GM23338 (cell line): ENCODE measurements at regions not wholly inside any gene's neighbourhood (a gene's known extent, or its start where the extent isn't known, plus 50 kb on each side); places are given as distances from the start of the nearest gene placed in this dataset.

Source experiments
- ATAC-seq: fragments of 200-7000 bp; cut with Tn5 transposase; 3 replicates; pipeline ENCODE4 v1.9.1; 2020
- DNase-seq: peaks from one replicate; pipeline ENCODE4 v3.0.0-alpha.2; 2015; ENCODE audit warnings: low spot score
- H2AFZ ChIP-seq: fragments of 200-600 bp; sonication (generic); 2 replicates; pipeline ENCODE4 v1.8.0; 2016; ENCODE audit warnings: antibody characterized with exemption, mild to moderate bottlenecking, moderate library complexity
- H3F3A ChIP-seq: fragments of 200-600 bp; sonication (generic); replicated peaks from 2 replicates; pipeline ENCODE4 v1.8.0; 2017; ENCODE audit warnings: antibody characterized with exemption, mixed run types, low read depth
- H3K27ac ChIP-seq: fragments of 200-600 bp; sonication (generic); 2 replicates; pipeline ENCODE4 v1.6.1; 2016; ENCODE audit warnings: low read depth
- H3K27me3 ChIP-seq: fragments of 200-600 bp; sonication (generic); 2 replicates; pipeline ENCODE4 v1.8.0; 2016; ENCODE audit warnings: mild to moderate bottlenecking, mixed run types, moderate library complexity; ENCODE audit not compliant: insufficient read depth
- H3K36me3 ChIP-seq: fragments of 200-600 bp; sonication (generic); 2 replicates; pipeline ENCODE4 v1.8.0; 2016; ENCODE audit warnings: mild to moderate bottlenecking; ENCODE audit not compliant: insufficient read depth
- H3K4me1 ChIP-seq: fragments of 200-600 bp; sonication (generic); 2 replicates; pipeline ENCODE4 v1.8.0; 2016; ENCODE audit warnings: mild to moderate bottlenecking, moderate library complexity; ENCODE audit not compliant: insufficient read depth
- H3K4me2 ChIP-seq: fragments of 200-600 bp; sonication (generic); 2 replicates; pipeline ENCODE4 v1.7.1; 2017; ENCODE audit warnings: mixed run types
- H3K4me3 ChIP-seq: fragments of 200-600 bp; sonication (generic); 2 replicates; pipeline ENCODE4 v1.6.1; 2016; ENCODE audit warnings: mixed run types
- H3K79me2 ChIP-seq: fragments of 200-600 bp; sonication (generic); replicated peaks from 2 replicates; pipeline ENCODE4 v1.8.0; 2017; ENCODE audit warnings: mild to moderate bottlenecking; ENCODE audit not compliant: insufficient read depth
- H3K9me2 ChIP-seq: fragments of 200-600 bp; sonication (generic); 2 replicates; pipeline ENCODE4 v1.8.0; 2017; ENCODE audit not compliant: insufficient read depth
- H4K20me1 ChIP-seq: fragments of 200-600 bp; sonication (generic); replicated peaks from 2 replicates; pipeline ENCODE4 v1.8.0; 2017; ENCODE audit warnings: mild to moderate bottlenecking; ENCODE audit not compliant: insufficient read depth
- H3K27ac Mint-ChIP-seq: 2 replicates; pipeline ENCODE4 v1.8.0; 2020; ENCODE audit warnings: inconsistent platforms, mild to moderate bottlenecking, moderate library complexity, mixed read lengths
- H3K27me3 Mint-ChIP-seq: 3 replicates; pipeline ENCODE4 v1.8.0; 2022; ENCODE audit warnings: low read depth, mild to moderate bottlenecking, moderate library complexity, mixed read lengths, inconsistent platforms; ENCODE audit not compliant: insufficient read depth, poor library complexity
- H3K36me3 Mint-ChIP-seq: 3 replicates; pipeline ENCODE4 v1.8.0; 2021; ENCODE audit warnings: low read depth, mild to moderate bottlenecking, inconsistent platforms, moderate library complexity, mixed read lengths
- H3K4me1 Mint-ChIP-seq: 3 replicates; pipeline ENCODE4 v1.8.0; 2020; ENCODE audit warnings: mild to moderate bottlenecking, inconsistent platforms, mixed read lengths
- H3K4me3 Mint-ChIP-seq: 3 replicates; pipeline ENCODE4 v1.8.0; 2021; ENCODE audit warnings: moderate library complexity, mild to moderate bottlenecking, inconsistent platforms, mixed read lengths
- H3K9me3 Mint-ChIP-seq: 3 replicates; pipeline ENCODE4 v1.8.0; 2020; ENCODE audit warnings: moderate library complexity, mild to moderate bottlenecking, inconsistent platforms, mixed read lengths
- CREB1 ChIP-seq: fragments of 250-450 bp; sonication (Bioruptor Pico); IDR thresholded peaks from 2 replicates; pipeline ENCODE4 v1.5.0; 2020; ENCODE audit warnings: low read depth, mild to moderate bottlenecking, moderate library complexity
- EZH2 ChIP-seq: fragments of 200-600 bp; sonication (generic); IDR thresholded peaks from one replicate; pipeline ENCODE4 v1.8.0; 2017; ENCODE audit warnings: antibody characterized with exemption, mild to moderate bottlenecking, low read depth; ENCODE audit not compliant: unreplicated experiment
- JUNB ChIP-seq: IDR thresholded peaks from one replicate; pipeline ENCODE4 v1.6.1; 2016; ENCODE audit warnings: antibody characterized with exemption; ENCODE audit not compliant: unreplicated experiment
- NANOG ChIP-seq: IDR thresholded peaks from 2 replicates; pipeline ENCODE4 v1.6.1; 2016; ENCODE audit warnings: antibody characterized with exemption, borderline replicate concordance
- POLR2AphosphoS5 ChIP-seq: IDR thresholded peaks from 2 replicates; pipeline ENCODE4 v1.6.1; 2016; ENCODE audit warnings: antibody characterized with exemption, low read depth
- STAT1 ChIP-seq: IDR thresholded peaks from one replicate; pipeline ENCODE4 v1.6.1; 2016; ENCODE audit warnings: antibody characterized with exemption; ENCODE audit not compliant: unreplicated experiment
- ZNF114 ChIP-seq: fragments of 250-450 bp; sonication (Bioruptor Pico); IDR thresholded peaks from 2 replicates; pipeline ENCODE4 v1.5.0; 2020; ENCODE audit warnings: mild to moderate bottlenecking, moderate library complexity
- ZNF331 ChIP-seq: fragments of 250-450 bp; sonication (Bioruptor Pico); IDR thresholded peaks from 2 replicates; pipeline ENCODE4 v1.5.0; 2020; ENCODE audit warnings: low read depth, mild to moderate bottlenecking, moderate library complexity
- TF ChIP-seq, protein P1 (sequence below): IDR thresholded peaks from 2 replicates; pipeline ENCODE4 v1.6.1; 2016; ENCODE audit warnings: antibody characterized with exemption
- TF ChIP-seq, protein P2 (sequence below), 2 experiments: fragments of 200-600 bp in 1 of 2; sonication (generic) in 1 of 2; conservative IDR thresholded peaks; 2 replicates each; pipeline versions ENCODE4 v1.5.1 to v1.6.1; 2016 to 2017; ENCODE audit warnings: antibody characterized with exemption in 2 of 2, low read depth in 2 of 2, mild to moderate bottlenecking in 2 of 2, moderate library complexity in 1 of 2
- TF ChIP-seq, protein P3 (sequence below): IDR thresholded peaks from one replicate; pipeline ENCODE4 v1.6.1; 2018; ENCODE audit warnings: antibody characterized with exemption; ENCODE audit not compliant: unreplicated experiment

DNA sequence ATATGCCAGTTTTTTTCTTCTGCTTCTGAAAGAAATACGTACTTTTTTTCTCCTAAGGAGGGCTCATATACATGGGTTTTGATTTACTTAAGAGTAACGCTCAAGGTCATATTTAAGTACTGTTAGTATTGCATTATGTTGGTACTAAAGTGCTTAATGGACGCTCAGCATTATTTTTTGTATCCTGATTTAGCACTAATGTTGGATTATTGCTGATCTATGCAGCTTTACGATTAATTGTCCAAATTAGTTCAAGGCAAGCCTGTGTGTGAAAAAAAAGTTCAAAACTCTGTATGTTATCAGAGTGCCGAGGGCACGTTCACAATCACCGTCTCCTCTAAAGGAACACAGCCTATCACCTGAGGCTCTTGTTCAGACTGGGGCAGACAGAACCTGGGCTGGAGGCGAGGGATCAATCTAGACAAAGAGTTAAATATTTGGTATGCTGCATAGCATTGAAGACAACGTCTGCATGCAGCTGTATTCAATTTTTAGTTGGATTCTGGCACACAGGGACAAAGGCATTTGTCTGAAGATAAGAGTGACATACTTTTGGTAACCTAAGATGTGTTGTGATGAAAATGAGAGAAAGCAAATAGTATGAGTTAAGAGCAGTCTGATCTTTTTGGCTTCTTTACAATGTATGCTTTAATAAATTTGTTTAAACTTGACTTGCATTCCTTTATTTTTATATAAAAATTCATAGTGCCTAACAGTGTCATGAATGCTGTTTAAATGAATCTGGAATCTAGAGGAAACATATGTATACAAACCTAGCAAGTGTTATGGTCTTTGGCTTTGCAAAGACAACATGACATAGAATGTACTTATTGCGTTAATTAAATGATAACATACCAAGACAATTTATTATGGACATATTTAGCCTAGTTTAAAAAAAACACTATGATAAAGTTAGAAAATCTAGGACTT lies 341.2 kb downstream of the SAMD5 start:
- no peak overlapping the region for H3K27ac Mint-ChIP-seq
- H3K4me1 Mint-ChIP-seq = peaks cover 4% of the 10 kb centered on the region; the same call in 1 of the 3 replicates
- Histone ChIP-seq H3K27ac (no peak overlapping the region), H4K20me1 (no peaks in the 10 kb centered on the region), H2AFZ (no peak overlapping the region), H3K4me1 (no peaks in the 10 kb centered on the region), H3K4me2 (no peak overlapping the region), H3K9me2 (no peaks in the 10 kb centered on the region; the same call in 1 of the 2 replicates), H3F3A (no peaks in the 10 kb centered on the region), H3K4me3 (no peak overlapping the region), H3K36me3 (no peaks in the 10 kb centered on the region), H3K27me3 (no peaks in the 10 kb centered on the region), H3K79me2 (no peaks in the 10 kb centered on the region)
- no peaks in the 10 kb centered on the region for H3K9me3 Mint-ChIP-seq
- ATAC-seq (no peak), DNase-seq (no peak)
- H3K36me3 Mint-ChIP-seq = no peaks in the 10 kb centered on the region
- no peaks in the 10 kb centered on the region for H3K27me3 Mint-ChIP-seq
- no peak overlapping the region for H3K4me3 Mint-ChIP-seq
- TF ChIP-seq CREB1 (no peak), POLR2AphosphoS5 (no peak), JUNB (no peak), ZNF114 (no peak)
- TF ChIP-seq, protein P1, sequence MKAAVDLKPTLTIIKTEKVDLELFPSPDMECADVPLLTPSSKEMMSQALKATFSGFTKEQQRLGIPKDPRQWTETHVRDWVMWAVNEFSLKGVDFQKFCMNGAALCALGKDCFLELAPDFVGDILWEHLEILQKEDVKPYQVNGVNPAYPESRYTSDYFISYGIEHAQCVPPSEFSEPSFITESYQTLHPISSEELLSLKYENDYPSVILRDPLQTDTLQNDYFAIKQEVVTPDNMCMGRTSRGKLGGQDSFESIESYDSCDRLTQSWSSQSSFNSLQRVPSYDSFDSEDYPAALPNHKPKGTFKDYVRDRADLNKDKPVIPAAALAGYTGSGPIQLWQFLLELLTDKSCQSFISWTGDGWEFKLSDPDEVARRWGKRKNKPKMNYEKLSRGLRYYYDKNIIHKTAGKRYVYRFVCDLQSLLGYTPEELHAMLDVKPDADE = no peak

DNA sequence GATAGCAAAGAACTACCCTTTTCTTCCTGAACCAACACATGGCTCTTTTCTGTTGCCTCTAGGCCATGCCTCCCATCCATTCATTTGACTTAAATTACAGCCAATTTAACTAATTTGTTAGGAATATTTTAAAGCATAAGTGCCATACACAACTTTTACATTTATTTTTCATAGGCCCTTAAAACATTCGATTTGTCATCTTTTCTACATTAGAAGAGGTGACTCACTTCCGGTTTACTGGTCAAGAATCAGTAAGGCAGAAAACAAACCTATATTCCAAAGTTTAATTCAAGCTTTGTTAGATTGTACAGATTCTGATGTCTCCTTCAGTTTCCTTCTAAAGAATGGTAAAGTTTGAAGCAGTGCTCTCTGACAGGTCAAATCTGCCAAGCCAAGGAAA lies 344.3 kb downstream of the SAMD5 start:
- H3K36me3 Mint-ChIP-seq = no peaks in the 10 kb centered on the region
- ATAC-seq (no peak), DNase-seq (no peak)
- no peaks in the 10 kb centered on the region for H3K4me1 ChIP-seq
- no peak overlapping the region for H3K4me3 ChIP-seq
- H3K27ac Mint-ChIP-seq = peak overlapping the region; percentile 84; the same call in 1 of the 2 replicates
- no peak overlapping the region for H3K4me2 ChIP-seq
- no peaks in the 10 kb centered on the region for H3K9me3 Mint-ChIP-seq
- H2AFZ ChIP-seq = 0 out of 2 replicates have a peak overlapping the region, but pooled peaks have one; percentile 49
- H3K27me3 Mint-ChIP-seq = no peaks in the 10 kb centered on the region
- no peaks in the 10 kb centered on the region for H3K9me2 ChIP-seq
- no peaks in the 10 kb centered on the region for H3K79me2 ChIP-seq
- H3K36me3 ChIP-seq = no peaks in the 10 kb centered on the region
- TF ChIP-seq EZH2 = no peak
- peaks cover 4% of the 10 kb centered on the region; the same call in 1 of the 3 replicates for H3K4me1 Mint-ChIP-seq
- no peak overlapping the region for H3K4me3 Mint-ChIP-seq
- no peaks in the 10 kb centered on the region for H4K20me1 ChIP-seq
- H3K27ac ChIP-seq = no peak overlapping the region
- H3F3A ChIP-seq = no peaks in the 10 kb centered on the region
- no peaks in the 10 kb centered on the region for H3K27me3 ChIP-seq

DNA sequence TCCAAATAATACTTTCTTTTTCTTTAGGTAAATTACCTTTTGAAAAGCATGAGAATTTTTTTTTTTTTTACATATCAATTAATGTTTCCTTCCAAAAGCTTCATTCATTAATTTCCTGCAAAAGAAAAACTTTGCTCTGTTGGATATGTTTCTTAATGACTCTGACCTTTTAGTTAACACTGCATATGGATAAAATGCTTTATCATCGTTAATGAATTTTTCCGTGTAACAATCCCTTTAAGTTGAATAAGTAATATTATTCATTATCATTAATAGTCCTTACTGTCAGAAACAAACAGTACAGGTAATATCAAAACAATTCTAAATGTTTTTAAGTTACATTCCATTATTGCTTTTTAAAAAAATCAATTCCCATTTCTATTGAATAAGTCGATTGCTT lies 345.1 kb downstream of the SAMD5 start:
- Histone ChIP-seq H2AFZ (no peak overlapping the region), H3F3A (no peaks in the 10 kb centered on the region), H3K4me3 (no peak overlapping the region), H3K9me2 (no peaks in the 10 kb centered on the region), H4K20me1 (no peaks in the 10 kb centered on the region), H3K4me2 (no peak overlapping the region), H3K27ac (no peak overlapping the region), H3K36me3 (no peaks in the 10 kb centered on the region), H3K4me1 (no peaks in the 10 kb centered on the region), H3K27me3 (no peaks in the 10 kb centered on the region), H3K79me2 (no peaks in the 10 kb centered on the region)
- H3K27me3 Mint-ChIP-seq = no peaks in the 10 kb centered on the region
- H3K4me3 Mint-ChIP-seq = no peak overlapping the region
- ATAC-seq (no peak), DNase-seq (no peak)
- H3K27ac Mint-ChIP-seq = no peak overlapping the region
- H3K9me3 Mint-ChIP-seq = no peaks in the 10 kb centered on the region
- H3K36me3 Mint-ChIP-seq = no peaks in the 10 kb centered on the region
- peaks cover 4% of the 10 kb centered on the region; the same call in 1 of the 3 replicates for H3K4me1 Mint-ChIP-seq
- TF ChIP-seq, protein P1 = no peak
- TF ChIP-seq ZNF331 (CRISPR knock-in tag) (no peak), CREB1 (no peak), NANOG (no peak), JUNB (no peak), STAT1 (no peak)
- TF ChIP-seq, protein P2, sequence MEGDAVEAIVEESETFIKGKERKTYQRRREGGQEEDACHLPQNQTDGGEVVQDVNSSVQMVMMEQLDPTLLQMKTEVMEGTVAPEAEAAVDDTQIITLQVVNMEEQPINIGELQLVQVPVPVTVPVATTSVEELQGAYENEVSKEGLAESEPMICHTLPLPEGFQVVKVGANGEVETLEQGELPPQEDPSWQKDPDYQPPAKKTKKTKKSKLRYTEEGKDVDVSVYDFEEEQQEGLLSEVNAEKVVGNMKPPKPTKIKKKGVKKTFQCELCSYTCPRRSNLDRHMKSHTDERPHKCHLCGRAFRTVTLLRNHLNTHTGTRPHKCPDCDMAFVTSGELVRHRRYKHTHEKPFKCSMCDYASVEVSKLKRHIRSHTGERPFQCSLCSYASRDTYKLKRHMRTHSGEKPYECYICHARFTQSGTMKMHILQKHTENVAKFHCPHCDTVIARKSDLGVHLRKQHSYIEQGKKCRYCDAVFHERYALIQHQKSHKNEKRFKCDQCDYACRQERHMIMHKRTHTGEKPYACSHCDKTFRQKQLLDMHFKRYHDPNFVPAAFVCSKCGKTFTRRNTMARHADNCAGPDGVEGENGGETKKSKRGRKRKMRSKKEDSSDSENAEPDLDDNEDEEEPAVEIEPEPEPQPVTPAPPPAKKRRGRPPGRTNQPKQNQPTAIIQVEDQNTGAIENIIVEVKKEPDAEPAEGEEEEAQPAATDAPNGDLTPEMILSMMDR (conservative IDR thresholded peaks at IDR 0.05; ENCODE audit: low read depth in 2 of 2) = no peak
- TF ChIP-seq, protein P3, sequence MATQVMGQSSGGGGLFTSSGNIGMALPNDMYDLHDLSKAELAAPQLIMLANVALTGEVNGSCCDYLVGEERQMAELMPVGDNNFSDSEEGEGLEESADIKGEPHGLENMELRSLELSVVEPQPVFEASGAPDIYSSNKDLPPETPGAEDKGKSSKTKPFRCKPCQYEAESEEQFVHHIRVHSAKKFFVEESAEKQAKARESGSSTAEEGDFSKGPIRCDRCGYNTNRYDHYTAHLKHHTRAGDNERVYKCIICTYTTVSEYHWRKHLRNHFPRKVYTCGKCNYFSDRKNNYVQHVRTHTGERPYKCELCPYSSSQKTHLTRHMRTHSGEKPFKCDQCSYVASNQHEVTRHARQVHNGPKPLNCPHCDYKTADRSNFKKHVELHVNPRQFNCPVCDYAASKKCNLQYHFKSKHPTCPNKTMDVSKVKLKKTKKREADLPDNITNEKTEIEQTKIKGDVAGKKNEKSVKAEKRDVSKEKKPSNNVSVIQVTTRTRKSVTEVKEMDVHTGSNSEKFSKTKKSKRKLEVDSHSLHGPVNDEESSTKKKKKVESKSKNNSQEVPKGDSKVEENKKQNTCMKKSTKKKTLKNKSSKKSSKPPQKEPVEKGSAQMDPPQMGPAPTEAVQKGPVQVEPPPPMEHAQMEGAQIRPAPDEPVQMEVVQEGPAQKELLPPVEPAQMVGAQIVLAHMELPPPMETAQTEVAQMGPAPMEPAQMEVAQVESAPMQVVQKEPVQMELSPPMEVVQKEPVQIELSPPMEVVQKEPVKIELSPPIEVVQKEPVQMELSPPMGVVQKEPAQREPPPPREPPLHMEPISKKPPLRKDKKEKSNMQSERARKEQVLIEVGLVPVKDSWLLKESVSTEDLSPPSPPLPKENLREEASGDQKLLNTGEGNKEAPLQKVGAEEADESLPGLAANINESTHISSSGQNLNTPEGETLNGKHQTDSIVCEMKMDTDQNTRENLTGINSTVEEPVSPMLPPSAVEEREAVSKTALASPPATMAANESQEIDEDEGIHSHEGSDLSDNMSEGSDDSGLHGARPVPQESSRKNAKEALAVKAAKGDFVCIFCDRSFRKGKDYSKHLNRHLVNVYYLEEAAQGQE = no peak
